ENCODE measurements at regions not wholly inside any gene's neighbourhood (a gene's known extent, or its start where the extent isn't known, plus 50 kb on each side); places are given as distances from the start of the nearest gene placed in this dataset.

DNA sequence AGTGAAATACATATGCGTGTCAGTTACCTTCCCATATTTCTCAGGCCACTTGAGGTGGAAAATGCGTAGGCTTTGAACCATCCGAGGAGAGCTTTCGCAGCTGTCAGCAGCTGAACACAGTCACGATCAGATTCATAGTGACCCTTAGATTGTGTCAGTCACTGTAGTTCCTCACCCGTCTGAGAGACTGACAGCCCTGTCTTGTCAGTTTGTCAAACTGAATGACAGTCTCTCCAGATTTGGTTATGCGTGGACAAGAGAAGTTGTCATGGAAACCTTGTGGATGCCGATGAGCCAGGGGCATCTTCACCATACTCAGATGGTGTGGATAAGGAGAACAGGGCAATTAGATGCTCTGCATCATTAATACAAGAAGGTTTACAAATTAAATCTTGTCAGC is 546.3 kb downstream of the TYW1 start:
- no peak for DNase-seq (ENCODE audit: low read depth in 2 of 2)
- no peaks in the 10 kb centered on the region for H3K9me3 ChIP-seq (ENCODE audit: control insufficient read depth, insufficient read depth, low read depth, low read length)
- H3K9ac ChIP-seq (ENCODE audit: insufficient read depth, low read length): no peak overlapping the region
- no peak overlapping the region for H3K4me3 ChIP-seq (replicated peaks in 1 of 4; ENCODE audit: control extremely low read depth in 1 of 4, insufficient read depth in 1 of 4, low read depth in 3 of 4, low read length in 4 of 4)
- H3K4me1 ChIP-seq (ENCODE audit: control insufficient read depth, extremely low read depth, insufficient read depth, low read length): no peaks in the 10 kb centered on the region
- no peaks in the 10 kb centered on the region for H3K79me2 ChIP-seq (ENCODE audit: control insufficient read depth, insufficient read depth, low read length)
- no peaks in the 10 kb centered on the region for H3K27me3 ChIP-seq (ENCODE audit: control insufficient read depth, insufficient read depth, low read length)
- H3K4me2 ChIP-seq (ENCODE audit: extremely low read depth, insufficient read depth, low read length): no peak overlapping the region
- no peak overlapping the region for H2AFZ ChIP-seq (ENCODE audit: low read length)
- H4K20me1 ChIP-seq (ENCODE audit: control insufficient read depth, extremely low read depth, insufficient read depth, low read length): no peaks in the 10 kb centered on the region
- H3K36me3 ChIP-seq (ENCODE audit: control insufficient read depth, insufficient read depth, low read length): no peaks in the 10 kb centered on the region
- H3K27ac ChIP-seq (ENCODE audit: insufficient read depth, low read length): no peak overlapping the region
- TF ChIP-seq, protein P1, sequence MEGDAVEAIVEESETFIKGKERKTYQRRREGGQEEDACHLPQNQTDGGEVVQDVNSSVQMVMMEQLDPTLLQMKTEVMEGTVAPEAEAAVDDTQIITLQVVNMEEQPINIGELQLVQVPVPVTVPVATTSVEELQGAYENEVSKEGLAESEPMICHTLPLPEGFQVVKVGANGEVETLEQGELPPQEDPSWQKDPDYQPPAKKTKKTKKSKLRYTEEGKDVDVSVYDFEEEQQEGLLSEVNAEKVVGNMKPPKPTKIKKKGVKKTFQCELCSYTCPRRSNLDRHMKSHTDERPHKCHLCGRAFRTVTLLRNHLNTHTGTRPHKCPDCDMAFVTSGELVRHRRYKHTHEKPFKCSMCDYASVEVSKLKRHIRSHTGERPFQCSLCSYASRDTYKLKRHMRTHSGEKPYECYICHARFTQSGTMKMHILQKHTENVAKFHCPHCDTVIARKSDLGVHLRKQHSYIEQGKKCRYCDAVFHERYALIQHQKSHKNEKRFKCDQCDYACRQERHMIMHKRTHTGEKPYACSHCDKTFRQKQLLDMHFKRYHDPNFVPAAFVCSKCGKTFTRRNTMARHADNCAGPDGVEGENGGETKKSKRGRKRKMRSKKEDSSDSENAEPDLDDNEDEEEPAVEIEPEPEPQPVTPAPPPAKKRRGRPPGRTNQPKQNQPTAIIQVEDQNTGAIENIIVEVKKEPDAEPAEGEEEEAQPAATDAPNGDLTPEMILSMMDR (conservative IDR thresholded peaks at IDR 0.05 in 1 of 2, IDR thresholded peaks at IDR 0.05 in 1 of 2; ENCODE audit: low read depth in 1 of 2, low read length in 2 of 2): no peak
- TF ChIP-seq EZH2 (IDR thresholded peaks at IDR 0.05; ENCODE audit: low read length, missing control alignments): no peak

DNA sequence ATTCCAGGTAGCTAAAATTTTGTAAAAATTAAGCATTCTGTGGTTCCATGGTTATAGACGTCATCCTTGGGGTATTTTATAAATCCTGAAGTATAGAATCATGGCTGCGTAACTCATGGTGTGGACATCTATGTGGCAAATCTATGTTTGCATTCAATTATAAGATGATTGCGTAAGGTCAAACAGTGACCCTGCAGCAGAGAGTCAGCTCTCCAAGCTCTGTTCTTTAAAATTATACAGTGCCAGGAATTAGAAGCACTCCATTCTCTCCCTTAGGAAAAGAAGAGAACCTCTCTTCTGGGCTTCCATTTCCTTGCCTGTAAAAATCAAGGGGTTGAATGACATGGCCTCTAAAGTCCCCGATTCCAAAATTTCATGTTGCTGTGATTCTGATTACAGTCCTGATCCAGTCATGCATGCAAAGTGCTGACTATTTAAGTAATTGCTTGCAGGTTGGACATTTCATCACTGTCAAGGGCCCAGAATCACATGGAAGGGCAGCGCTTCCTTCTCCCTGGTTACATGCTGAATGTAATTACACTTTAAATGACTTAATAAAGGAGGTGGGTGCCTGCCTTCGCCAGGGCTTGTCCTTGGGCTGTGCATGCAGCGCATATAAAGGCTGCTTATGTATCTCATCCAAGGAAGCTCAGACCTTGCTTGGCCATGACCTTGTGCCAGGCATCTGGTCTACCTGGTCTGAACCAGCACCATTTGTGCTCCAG is 550.7 kb downstream of the TYW1 start:
- DNase-seq (ENCODE audit: low read depth in 2 of 2): no peak
- H4K20me1 ChIP-seq (ENCODE audit: control insufficient read depth, extremely low read depth, insufficient read depth, low read length): no peaks in the 10 kb centered on the region
- H3K27me3 ChIP-seq (ENCODE audit: control insufficient read depth, insufficient read depth, low read length): no peaks in the 10 kb centered on the region
- H3K9me3 ChIP-seq (ENCODE audit: control insufficient read depth, insufficient read depth, low read depth, low read length): no peaks in the 10 kb centered on the region
- no peak overlapping the region for H2AFZ ChIP-seq (ENCODE audit: low read length)
- no peak overlapping the region for H3K27ac ChIP-seq (ENCODE audit: insufficient read depth, low read length)
- no peak overlapping the region for H3K4me2 ChIP-seq (ENCODE audit: extremely low read depth, insufficient read depth, low read length)
- no peaks in the 10 kb centered on the region for H3K4me1 ChIP-seq (ENCODE audit: control insufficient read depth, extremely low read depth, insufficient read depth, low read length)
- no peak overlapping the region for H3K9ac ChIP-seq (ENCODE audit: insufficient read depth, low read length)
- no peaks in the 10 kb centered on the region for H3K79me2 ChIP-seq (ENCODE audit: control insufficient read depth, insufficient read depth, low read length)
- TF ChIP-seq, protein P1 (conservative IDR thresholded peaks at IDR 0.05 in 1 of 2, IDR thresholded peaks at IDR 0.05 in 1 of 2; ENCODE audit: low read depth in 1 of 2, low read length in 2 of 2): no peak
- no peak for TF ChIP-seq EZH2 (IDR thresholded peaks at IDR 0.05; ENCODE audit: low read length, missing control alignments)
- H3K4me3 ChIP-seq (replicated peaks in 1 of 4; ENCODE audit: control extremely low read depth in 1 of 4, insufficient read depth in 1 of 4, low read depth in 3 of 4, low read length in 4 of 4): no peak overlapping the region
- H3K36me3 ChIP-seq (ENCODE audit: control insufficient read depth, insufficient read depth, low read length): no peaks in the 10 kb centered on the region

GRCh38 chr7:67549126-67549525 is 552.5 kb downstream of the TYW1 start:
- Histone ChIP-seq H3K27ac (ENCODE audit: insufficient read depth, low read length) (no peak overlapping the region), H3K9ac (ENCODE audit: insufficient read depth, low read length) (no peak overlapping the region), H2AFZ (ENCODE audit: low read length) (no peak overlapping the region), H3K79me2 (ENCODE audit: control insufficient read depth, insufficient read depth, low read length) (no peaks in the 10 kb centered on the region), H3K9me3 (ENCODE audit: control insufficient read depth, insufficient read depth, low read depth, low read length) (no peaks in the 10 kb centered on the region), H3K4me2 (ENCODE audit: extremely low read depth, insufficient read depth, low read length) (no peak overlapping the region), H3K36me3 (ENCODE audit: control insufficient read depth, insufficient read depth, low read length) (no peaks in the 10 kb centered on the region), H3K4me1 (ENCODE audit: control insufficient read depth, extremely low read depth, insufficient read depth, low read length) (no peaks in the 10 kb centered on the region), H3K4me3 (replicated peaks in 1 of 4; ENCODE audit: control extremely low read depth in 1 of 4, insufficient read depth in 1 of 4, low read depth in 3 of 4, low read length in 4 of 4) (no peak overlapping the region), H4K20me1 (ENCODE audit: control insufficient read depth, extremely low read depth, insufficient read depth, low read length) (no peaks in the 10 kb centered on the region), H3K27me3 (ENCODE audit: control insufficient read depth, insufficient read depth, low read length) (no peaks in the 10 kb centered on the region)
- no peak for DNase-seq (ENCODE audit: low read depth in 2 of 2)
- no peak for TF ChIP-seq EZH2 (IDR thresholded peaks at IDR 0.05; ENCODE audit: low read length, missing control alignments)
- TF ChIP-seq, protein P1 (conservative IDR thresholded peaks at IDR 0.05 in 1 of 2, IDR thresholded peaks at IDR 0.05 in 1 of 2; ENCODE audit: low read depth in 1 of 2, low read length in 2 of 2): no peak

All from fibroblast of lung (primary cell).